T-helper 22 cell (primary cell): ENCODE measurements at regions not wholly inside any gene's neighbourhood (a gene's known extent, or its start where the extent isn't known, plus 50 kb on each side); places are given as distances from the start of the nearest gene placed in this dataset.
"Not testable (repeated sequence)": the region's sequence is repeated elsewhere in the genome, so short reads cannot be mapped to it uniquely, and the experiment has no call there.

Experiments
- DNase-seq: peaks from one replicate; pipeline ENCODE4 v3.0.0-alpha.2; 2020; ENCODE audit warnings: low read depth

DNA sequence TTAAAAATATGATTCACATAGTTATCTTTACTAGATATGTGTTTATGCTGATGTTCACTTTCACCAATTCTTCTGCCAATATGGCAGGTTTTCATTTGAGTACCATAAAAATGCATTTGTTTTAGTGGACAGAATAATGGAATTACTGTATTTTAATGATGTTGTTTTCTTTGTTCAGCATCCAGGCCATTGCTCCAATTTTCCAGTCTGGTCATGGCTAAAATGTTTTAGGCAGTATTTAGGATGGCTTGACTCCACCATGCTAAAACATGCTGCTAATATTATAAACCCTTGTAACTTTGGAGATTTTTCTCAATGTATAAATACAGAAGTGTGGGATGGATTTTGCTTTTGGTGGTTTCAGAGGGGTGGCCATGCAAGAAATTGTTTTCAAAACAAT is 273.0 kb upstream of the RPS23 start:
- no peak for DNase-seq

DNA sequence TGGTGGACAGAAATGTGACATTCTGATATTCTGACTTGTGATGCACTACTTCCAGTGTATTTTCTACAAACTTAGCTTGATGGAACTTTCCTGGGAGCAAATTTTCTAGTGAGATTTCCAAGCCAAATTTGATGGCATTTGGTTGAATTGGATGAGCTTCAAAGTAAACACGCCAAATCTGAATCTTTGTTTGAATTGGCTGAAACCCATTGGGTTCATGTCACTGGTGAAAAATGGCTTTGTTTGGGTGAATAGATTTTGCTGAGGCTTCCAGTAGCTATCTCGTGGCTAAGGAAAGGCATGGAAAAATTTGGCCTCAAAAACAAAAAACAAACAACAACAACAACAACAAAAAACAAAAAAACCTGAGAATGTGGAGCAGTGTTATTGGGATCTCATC is 271.1 kb upstream of the RPS23 start:
- DNase-seq: no peak

DNA sequence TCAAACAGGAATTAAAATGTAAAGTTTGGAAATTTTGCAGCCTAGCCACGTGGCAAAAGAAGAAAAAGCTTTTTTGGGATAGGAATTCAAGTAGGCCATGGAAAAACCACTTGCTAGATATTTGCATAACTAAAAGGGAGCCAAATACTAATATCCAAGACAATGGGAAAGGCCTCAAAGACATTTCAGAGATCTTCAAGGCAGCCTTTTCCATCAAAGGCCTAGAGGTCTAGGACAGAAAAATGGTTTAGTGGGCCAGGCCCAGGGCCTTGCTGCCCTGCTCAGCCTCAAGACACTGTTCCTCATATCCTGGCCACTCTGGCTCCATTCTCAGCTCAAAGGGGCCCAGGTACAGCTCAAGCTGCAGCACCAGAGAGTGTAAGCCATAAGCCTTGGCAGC is 265.9 kb upstream of the RPS23 start:
- DNase-seq: no peak

DNA sequence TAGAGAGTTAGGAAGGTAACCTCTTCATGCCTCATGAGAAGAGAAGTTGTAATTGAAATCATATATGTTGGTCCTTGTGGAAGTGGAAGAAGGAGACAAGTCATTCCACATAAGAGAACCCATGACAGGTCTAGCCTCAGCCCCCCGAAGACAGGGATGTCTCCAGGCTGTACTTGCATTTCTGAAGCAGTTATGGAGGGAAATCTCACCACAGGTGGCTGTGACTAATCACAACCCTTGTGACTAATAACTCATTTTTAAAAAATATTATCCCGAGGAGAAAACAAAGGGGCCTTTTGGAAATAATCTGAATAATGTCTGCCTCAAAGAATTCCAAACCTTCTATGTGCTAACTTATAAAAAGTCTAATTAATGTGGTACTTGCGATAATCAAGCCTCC is 262.1 kb upstream of the RPS23 start:
- no peak for DNase-seq

DNA sequence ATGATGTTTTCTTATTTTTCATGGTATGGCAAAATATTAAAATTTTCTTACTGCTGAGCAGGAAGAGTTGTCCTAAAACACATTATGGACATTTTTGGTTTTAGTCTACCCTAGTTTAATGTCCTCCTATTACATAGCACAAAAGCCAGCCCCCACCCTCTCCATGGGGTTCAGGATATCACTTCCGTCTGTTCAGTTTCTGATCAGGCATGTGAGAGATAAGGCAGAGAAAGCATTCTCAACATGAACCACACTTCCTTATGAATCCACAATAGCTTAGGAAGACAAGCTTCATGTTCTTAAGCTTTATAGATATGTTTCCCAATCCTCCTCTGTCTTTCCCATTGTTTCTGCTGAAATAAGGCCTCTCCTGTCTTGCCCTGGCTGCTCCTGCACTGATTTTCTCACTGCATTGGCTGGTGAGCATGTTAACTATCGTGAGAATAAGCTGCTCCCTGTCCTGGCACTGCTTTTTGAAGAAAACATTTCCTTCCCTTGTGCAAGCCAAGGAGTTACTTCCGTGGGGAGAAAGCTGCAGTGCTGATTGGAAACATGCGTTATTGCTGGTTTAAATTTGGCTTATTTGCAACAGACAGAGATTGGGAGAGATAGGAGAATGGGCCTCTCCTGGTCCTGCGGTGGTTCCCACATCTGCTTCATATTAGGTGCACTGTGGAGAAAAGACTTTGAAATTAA is 260.3 kb upstream of the RPS23 start:
- DNase-seq: no peak

DNA sequence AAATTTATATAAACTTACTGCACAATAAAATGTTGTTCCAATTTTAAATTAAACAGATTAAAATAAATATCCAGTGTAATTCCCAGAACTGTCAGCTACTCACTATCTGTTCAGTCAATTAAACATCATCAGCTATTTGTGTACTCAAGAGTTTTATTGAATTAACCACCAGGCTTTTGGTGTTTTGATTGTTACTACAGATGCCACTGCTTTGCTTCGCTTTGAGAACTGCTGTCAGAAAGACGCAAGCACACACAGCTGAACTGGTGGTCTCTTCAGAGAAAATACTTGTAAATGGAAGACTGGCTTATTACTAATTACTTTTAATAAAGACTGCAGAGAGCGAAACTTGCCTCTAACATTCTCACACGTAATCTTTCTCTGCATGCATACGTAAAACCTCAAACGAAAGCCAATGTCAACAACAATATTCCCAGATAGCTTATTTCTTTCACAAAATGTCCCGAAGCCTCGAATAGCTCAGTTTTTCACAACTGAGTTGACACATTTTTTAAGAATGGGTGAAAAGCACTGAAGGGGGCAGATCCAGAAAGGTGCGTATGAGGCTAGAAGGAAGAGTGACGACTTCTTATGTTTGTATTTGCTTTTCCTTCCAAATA is 259.6 kb upstream of the RPS23 start:
- DNase-seq: no peak

DNA sequence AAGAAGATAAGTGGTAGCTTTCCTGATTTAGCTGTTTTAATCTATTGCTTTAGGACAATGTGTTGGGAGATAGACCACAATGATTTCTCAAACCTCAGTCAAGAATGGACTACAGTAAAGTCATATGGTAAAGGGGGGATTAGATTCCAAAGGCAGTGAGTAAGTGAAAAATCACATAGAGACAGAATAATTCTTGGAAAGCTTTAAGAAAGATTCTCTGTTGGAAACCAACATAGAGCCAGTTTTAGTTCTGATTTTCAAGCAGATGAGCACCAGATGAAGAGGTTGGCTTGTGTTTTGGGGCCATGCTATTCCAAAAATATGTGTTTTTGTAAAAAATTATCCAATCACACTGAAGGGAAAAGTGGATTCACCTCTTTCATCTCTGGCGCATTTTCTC is 256.8 kb upstream of the RPS23 start:
- DNase-seq: no peak

DNA sequence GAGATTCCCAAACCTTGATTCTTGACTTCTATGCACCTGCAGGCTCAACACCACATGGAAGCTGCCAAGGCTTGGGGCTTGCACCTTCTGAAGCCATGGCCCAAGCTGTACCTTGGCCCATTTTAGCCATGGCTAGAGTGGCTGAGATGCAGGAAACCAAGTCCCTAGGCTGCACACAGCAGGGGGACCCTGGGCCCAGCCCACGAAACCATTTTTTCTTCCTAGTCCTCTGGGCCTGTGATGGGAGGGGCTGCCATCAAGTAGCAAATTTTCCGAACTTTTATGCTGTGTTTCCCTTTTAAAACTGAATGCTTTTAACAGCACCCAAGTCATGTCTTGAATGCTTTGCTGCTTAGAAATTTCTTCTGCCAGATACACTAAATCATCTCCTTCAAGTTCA is 253.9 kb upstream of the RPS23 start:
- not testable (repeated sequence) for DNase-seq

DNA sequence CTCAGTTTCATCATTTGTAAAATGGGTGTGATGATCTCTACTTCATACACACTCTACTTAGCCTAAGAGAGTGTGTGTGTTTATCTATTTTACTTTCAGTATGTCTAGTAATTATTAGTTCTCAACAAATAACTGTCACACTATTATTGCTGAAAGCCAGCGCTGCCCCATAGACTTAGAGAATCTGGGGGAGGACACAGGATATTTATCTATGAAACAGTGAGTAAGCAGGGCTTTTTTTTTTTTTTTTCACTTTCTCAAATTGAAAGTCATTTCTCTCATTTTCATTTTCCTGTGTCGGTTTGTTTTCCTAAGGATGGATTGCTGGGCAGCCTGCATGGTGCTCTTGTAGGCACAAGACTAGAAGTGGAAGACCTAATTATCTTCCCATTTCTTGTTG is 248.4 kb upstream of the RPS23 start:
- DNase-seq: no peak

DNA sequence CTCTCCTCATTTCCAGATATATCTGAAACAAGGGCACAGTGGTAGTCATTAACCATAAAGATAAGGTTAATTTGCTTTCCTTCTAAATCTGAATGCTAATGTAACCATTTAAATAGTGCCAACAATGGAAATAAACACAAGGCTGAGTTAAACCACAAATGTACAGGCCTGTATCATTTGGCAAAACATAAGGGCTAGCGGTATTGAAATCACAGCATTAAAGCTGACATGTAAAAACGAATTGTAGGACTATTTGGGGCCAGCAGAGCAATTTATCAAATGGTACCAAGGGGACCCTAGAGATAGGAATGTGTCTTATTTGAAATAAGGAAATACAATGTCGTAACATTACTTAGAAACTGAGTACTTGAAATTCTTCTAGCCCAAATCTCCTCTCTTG is 247.5 kb upstream of the RPS23 start:
- no peak for DNase-seq

DNA sequence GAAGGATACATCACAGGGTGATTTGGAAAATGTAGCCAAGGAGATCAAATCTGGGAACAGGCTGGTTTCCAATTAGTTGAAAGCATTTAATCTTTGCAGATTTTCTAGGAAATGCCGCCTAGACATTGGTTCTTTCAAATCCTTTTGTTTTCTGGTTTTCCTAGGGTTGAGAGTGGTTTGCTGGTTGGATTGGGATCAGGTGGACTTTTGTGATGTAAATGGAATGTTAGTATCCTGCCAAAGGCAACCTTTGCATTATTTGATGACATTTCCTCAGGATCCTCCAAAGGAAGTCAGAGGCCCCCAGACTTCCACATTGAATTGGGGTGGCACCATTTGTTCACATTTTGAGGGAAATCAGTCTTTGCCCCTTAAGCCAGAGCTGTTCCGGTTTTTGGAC is 245.5 kb upstream of the RPS23 start:
- no peak for DNase-seq

DNA sequence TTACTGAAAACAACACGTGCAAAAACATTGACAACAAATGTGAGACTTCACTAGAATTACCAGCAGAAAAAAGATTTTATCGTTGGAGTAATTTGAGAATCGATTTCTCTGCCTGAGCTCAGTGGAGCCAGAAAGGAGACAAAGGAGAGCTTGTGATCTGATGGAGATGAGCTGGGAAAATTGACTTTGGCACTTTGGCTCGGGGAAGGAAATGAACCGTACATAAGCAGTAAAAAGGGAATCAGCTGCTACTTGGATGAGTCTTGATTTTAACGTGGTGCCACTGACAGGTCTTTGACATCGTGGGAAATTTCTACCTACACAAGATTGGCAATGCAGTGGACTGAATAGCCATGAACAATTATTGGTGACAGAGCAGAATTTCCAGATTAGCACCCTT is 244.7 kb upstream of the RPS23 start:
- DNase-seq: no peak

DNA sequence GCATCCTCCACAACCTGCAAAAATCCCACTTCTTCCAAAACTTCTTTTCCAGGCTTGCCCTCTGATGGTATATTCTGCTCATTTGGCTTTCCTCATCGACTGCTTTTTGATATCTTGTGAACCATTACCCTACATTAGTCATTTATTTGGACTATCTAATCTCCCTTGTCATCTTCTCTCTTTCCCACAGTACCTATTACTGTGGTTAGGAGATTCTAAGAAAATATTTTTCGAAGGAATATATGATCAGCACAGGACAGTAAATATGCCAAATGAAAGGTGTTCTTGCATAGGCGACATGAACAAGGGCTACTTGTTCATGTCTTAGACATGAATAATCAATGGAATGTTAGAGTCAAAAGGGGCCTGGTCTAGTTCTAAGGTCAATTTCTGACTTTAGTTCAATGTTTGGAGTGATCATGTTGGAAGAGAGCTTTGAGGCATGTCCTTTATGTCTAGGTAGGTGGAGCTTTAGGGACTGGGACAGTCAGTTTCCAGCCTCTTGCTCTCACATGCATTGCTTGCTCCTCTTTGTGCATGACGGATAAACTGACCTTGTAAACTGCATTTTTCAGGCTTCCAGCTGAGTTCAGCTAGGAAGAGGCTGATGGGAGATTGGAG is 243.4 kb upstream of the RPS23 start:
- no peak for DNase-seq

DNA sequence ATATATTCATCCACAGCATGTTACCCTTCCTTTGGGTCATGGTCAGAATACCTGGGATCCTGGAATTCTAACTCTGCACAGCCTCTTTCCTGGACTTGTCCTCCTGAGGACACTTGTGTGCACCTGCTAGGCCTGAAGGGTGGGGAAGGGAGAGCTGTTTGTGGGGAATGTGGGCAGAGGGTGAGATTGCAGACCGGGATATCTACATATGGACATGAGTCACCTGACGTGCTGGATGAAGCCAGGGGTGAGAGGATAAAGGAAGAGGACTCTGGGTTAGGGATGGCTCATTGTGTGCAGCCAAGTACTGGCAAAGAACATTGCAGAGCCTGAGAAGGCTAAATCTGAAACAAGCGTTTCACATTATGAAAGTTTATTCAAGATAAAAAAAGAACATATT is 241.4 kb upstream of the RPS23 start:
- DNase-seq: no peak

DNA sequence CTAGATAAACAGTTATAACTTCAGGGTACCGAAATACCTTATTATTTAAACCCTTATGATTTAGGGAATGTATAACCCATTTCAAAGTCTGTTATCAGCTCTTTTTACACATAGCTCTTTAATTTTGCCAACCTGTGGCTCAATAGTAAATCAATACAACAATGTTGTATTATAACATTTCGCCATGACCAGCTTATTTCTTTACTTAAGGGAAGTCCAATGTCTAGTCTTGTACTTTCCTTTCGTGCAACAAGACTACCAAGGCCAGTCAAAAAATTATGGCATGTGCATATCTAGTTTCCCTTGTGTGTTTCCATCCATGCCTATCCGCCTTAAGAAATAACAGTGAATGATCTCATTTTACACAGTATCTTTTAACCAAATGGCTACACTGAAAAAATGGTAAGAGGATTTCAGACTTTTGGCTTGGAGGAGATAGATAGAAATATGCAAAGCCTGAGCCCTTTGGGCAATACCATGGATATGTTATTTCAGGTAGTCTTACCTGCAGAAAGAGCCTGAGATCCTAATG is 239.5 kb upstream of the RPS23 start:
- no peak for DNase-seq

DNA sequence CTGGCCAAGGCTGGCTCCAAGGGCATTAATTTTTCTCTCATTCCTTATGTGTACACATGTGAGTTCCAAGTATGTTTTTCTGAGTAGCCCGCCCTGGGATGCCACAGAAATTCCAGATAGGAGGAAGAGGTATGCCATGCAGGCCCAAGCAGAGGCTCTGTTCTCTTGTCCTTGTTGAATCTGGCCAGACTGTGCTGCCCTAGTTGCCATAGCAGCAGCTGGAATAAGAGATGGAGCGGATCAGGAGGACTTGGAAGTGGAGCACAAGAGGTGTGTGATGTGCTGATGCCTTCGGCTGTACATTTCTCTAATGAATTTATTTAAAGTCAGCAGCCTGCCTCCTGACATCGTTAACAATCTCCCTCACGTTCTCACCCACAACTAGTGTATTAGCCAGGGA is 235.6 kb upstream of the RPS23 start:
- DNase-seq: no peak

DNA sequence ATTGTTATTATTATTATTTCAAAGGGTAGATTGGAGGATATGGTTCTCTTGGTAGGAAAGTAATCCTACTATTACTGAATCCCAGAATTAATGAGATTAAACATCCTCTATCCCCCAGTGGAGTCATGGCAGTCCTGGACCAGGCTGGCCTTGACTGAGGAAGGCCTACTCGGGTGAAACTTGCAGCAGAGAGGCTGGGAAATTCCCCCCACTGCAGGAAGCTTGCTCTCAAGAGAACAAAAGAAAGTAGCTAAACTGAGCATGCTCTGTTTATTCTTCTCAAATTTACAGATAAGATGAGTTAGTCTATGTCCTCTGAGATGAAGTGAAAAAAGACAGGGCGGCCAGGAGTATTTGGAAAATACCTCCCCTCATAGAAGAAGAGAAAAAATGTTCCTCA is 233.9 kb upstream of the RPS23 start:
- DNase-seq: no peak

DNA sequence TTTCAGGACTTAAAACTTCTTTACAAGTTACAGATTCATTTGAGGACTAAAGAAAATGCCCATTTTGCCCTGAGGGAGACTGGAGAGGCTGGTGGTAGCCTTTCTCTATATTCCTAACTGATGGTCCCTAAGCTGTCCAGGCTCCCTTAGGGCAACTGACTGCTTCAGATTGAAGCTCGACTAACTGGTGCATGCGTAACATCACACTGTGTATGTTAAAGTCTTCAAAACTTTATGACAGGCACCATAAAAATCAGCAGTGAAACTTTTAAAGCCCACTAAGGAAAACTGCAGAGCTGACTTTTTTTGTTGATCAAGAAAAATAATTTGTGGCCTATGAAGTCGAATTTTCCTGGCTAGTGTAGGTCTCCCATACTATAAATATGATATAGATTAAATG is 233.0 kb upstream of the RPS23 start:
- DNase-seq: no peak

DNA sequence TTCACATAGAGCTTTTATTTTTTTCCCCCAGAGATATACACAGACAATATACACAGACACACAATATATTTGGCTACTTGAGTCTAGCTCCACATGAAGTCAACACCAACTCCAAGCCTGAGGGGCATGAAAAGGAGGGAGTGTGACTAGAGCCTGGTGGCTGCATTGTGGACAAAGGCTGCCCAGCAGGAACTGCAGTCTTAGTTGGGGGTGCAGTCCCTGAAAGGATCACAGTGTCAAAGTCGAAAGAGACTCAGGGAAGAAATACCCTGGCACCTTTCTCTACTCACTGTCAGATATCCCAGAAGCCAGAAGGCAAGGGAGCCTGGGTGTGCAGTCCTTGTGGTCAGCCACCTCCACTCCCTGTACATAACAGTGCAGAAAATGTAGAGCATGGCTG is 231.6 kb upstream of the RPS23 start:
- no peak for DNase-seq

DNA sequence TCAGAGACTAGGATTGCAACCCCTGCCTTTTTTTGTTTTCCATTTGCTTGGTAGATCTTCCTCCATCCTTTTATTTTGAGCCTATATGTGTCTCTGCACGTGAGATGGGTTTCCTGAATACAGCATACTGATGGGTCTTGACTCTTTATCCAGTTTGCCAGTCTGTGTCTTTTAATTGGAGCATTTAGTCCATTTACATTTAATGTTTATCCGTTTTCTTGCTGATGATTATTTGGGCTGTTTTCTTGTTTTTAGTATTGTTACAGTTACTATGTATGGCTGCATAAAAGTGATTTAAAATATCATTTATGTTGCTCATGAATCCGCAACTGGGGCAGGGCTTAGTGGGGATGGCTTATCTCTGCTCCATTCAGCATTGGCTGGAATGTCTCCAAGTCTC is 228.2 kb upstream of the RPS23 start:
- DNase-seq: not testable (repeated sequence)

DNA sequence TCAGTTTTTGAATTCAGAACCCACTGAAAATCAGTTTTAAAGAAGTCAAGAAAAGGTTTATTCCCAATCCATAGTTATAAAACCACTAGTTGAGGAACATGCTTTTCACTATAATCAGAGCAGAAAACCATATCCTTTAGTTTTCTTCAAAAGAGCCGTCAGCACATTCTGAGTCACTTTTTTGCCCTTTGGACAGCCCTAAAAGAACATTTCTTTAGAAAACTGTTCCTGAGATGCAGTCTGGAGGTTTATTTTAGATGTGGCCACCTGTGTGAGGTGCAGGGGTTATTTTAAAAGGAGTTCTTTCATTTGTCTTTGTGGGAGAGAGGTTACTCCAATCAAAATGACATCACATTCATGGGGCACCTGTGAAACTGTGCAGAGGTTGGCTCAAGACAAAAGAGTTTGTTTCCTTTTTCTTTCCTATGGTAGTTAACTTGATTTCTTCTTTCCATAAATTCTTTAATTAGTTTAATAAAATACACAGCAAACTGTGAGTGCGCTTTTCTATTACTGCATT is 221.6 kb upstream of the RPS23 start:
- no peak for DNase-seq

DNA sequence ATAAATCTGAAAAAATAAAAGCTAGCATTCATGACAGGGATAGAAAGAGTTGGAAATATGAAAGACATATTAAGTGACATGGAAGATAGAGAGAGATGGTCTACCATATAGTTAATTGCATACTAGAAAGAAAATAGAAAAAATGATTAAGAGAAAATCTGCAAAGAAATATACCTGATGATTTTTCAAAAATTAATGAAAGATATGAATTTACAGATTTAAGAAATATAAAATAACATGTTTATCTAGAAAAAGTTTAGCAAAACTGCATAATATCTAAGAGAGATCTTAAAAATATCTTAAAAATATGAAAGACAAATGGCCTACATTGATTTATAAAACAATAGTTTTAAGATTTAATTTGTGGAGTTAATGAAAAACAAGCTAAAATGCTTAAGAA is 219.1 kb upstream of the RPS23 start:
- DNase-seq: no peak

DNA sequence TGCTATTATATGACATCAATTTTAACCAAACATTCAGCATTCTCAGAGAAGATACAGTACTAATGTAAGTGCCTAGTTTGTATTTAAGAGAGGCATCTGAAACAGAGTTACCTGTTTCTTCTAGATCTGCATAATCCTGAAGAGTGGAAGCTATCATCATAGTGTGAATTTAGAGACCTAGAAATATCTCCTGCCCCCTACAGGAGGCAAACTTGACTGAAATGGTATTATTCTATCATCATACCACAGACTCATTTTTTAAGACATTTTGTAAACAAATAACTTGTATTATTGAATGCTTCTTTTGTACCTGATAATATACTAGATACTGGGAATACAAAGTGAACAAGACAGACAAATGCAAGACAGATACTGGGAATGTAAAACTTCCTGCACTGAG is 216.8 kb upstream of the RPS23 start:
- no peak for DNase-seq
